Endothelial cell of umbilical vein (primary cell): ENCODE measurements at regions not wholly inside any gene's neighbourhood (a gene's known extent, or its start where the extent isn't known, plus 50 kb on each side); places are given as distances from the start of the nearest gene placed in this dataset.

Experiments used
- BruUV-seq: library from RNA; stranded (reverse); fragments of 400-500 nt; replicated peaks from 2 replicates; lab custom pipeline; 2021; lab: Mats Ljungman, UMichigan
- CTCF ChIA-PET: fragments of 300-600, 350-600 bp; sonication (Branson Sonifier 250); formaldehyde crosslinking; loops from one replicate; lab custom pipeline; 2021; ENCODE audit warnings: antibody characterized with exemption, inconsistent platforms; lab: Charles Lee
- POLR2A ChIA-PET: fragments of 300-600, 350-600 bp; sonication (Branson Sonifier 250); formaldehyde crosslinking; loops from one replicate; lab custom pipeline; 2021; ENCODE audit warnings: antibody characterized with exemption, inconsistent platforms; lab: Charles Lee
- DNase-seq: peaks from one replicate; pipeline ENCODE4 v3.0.0-alpha.2; 2011; ENCODE audit warnings: low read depth, low spot score
- FAIRE-seq: peaks from 2 replicates; lab custom pipeline; 2011; peaks lifted over from hg19 to GRCh38; lab: Jason Lieb, UNC
- H2AFZ ChIP-seq: 2 replicates; pipeline ENCODE4 v1.6.0; 2012; ENCODE audit warnings: low read depth, low read length, control low read depth, inconsistent platforms
- H3K27ac ChIP-seq: 2 replicates; pipeline ENCODE4 v1.5.1; 2011; ENCODE audit warnings: low read depth, mild to moderate bottlenecking, control low read depth, low read length, moderate library complexity; ENCODE audit not compliant: insufficient read depth
- H3K27me3 ChIP-seq, 2 experiments: 2 replicates each; pipeline versions ENCODE4 v1.6.0 to v1.6.1; 2011; ENCODE audit warnings: low read length in 2 of 2, mixed read lengths in 1 of 2; ENCODE audit not compliant: control insufficient read depth in 2 of 2, insufficient read depth in 2 of 2
- H3K36me3 ChIP-seq, 2 experiments: 2 replicates in 1 of 2; 3 replicates in 1 of 2; pipeline ENCODE4 v1.5.1; 2011; ENCODE audit warnings: low read length in 2 of 2, mild to moderate bottlenecking in 1 of 2, moderate library complexity in 1 of 2; ENCODE audit not compliant: control insufficient read depth in 2 of 2, insufficient read depth in 2 of 2; ENCODE audit errors: extremely low read depth in 1 of 2
- H3K4me1 ChIP-seq: 3 replicates; pipeline ENCODE4 v1.5.1; 2011; ENCODE audit warnings: mild to moderate bottlenecking, low read length; ENCODE audit not compliant: control insufficient read depth, insufficient read depth; ENCODE audit errors: extremely low read depth
- H3K4me2 ChIP-seq: 2 replicates; pipeline ENCODE4 v1.6.1; 2011; ENCODE audit warnings: low read length, control low read depth, mixed read lengths; ENCODE audit not compliant: insufficient read depth
- H3K4me3 ChIP-seq, 3 experiments: fragments of 200-600 bp in 1 of 3; sonication (generic), shearing (Covaris generic) in 1 of 3; replicated peaks in 1 of 3; 2 replicates each; pipeline ENCODE4 v1.5.1; 2011 to 2016; ENCODE audit warnings: control low read depth in 3 of 3, low read length in 3 of 3, mild to moderate bottlenecking in 2 of 3, inconsistent platforms in 1 of 3, low read depth in 1 of 3, moderate library complexity in 1 of 3; ENCODE audit not compliant: insufficient read depth in 1 of 3
- H3K79me2 ChIP-seq: 2 replicates; pipeline ENCODE4 v1.6.0; 2012; ENCODE audit warnings: low read length, inconsistent platforms; ENCODE audit not compliant: control insufficient read depth, insufficient read depth
- H3K9ac ChIP-seq: replicated peaks from 2 replicates; pipeline ENCODE3; 2011; ENCODE audit warnings: low read length, control low read depth; ENCODE audit not compliant: insufficient read depth; ENCODE audit errors: extremely low read depth
- H3K9me1 ChIP-seq: replicated peaks from 3 replicates; pipeline ENCODE4 v1.6.0; 2011; ENCODE audit warnings: mild to moderate bottlenecking, low read length; ENCODE audit not compliant: control insufficient read depth, insufficient read depth; ENCODE audit errors: extremely low read depth
- H3K9me3 ChIP-seq: replicated peaks from 2 replicates; pipeline ENCODE4 v1.5.1; 2012; ENCODE audit warnings: low read length, inconsistent platforms; ENCODE audit not compliant: control insufficient read depth, insufficient read depth
- H4K20me1 ChIP-seq: replicated peaks from 2 replicates; pipeline ENCODE3; 2011; ENCODE audit warnings: mild to moderate bottlenecking, low read length; ENCODE audit not compliant: control insufficient read depth, insufficient read depth; ENCODE audit errors: extremely low read depth
- EZH2 ChIP-seq: IDR thresholded peaks from 2 replicates; pipeline ENCODE4 v1.6.1; 2012; ENCODE audit warnings: borderline replicate concordance, low read depth, mild to moderate bottlenecking, moderate library complexity, low read length, inconsistent platforms; ENCODE audit not compliant: severe bottlenecking
- FOS ChIP-seq: IDR thresholded peaks from 2 replicates; pipeline ENCODE4 v1.6.1; 2011; ENCODE audit warnings: mild to moderate bottlenecking, low read length, moderate library complexity, borderline replicate concordance; ENCODE audit not compliant: insufficient read depth
- GATA2 ChIP-seq: IDR thresholded peaks from 2 replicates; pipeline ENCODE4 v1.7.0; 2011; ENCODE audit warnings: low read depth, mild to moderate bottlenecking, moderate library complexity, mixed read lengths, low read length; ENCODE audit not compliant: insufficient read length, insufficient read depth
- JUN ChIP-seq: IDR thresholded peaks from 2 replicates; pipeline ENCODE4 v1.6.1; 2011; ENCODE audit warnings: borderline replicate concordance, low read depth; ENCODE audit not compliant: insufficient read length, insufficient read depth
- MAX ChIP-seq: IDR thresholded peaks from 2 replicates; pipeline ENCODE4 v1.6.1; 2011; ENCODE audit not compliant: insufficient read depth, insufficient read length
- MYC ChIP-seq: IDR thresholded peaks from one replicate; pipeline ENCODE4 v1.6.1; 2011; ENCODE audit warnings: mild to moderate bottlenecking, low read depth, low read length
- dilution Hi-C: fragments of 300-500 bp; cut with MboI; formaldehyde crosslinking; loops from one replicate; pipeline ENCODE4 v1.15.0; 2019; ENCODE audit warnings: low sequenced_read_pairs; ENCODE audit not compliant: extremely low pct_ligation_motif_present
- intact Hi-C: fragments of 100-400 bp; cut with micrococcal nuclease; formaldehyde crosslinking; loops from one replicate; pipeline ENCODE4 v1.10.0; 2022
- TF ChIP-seq, protein P1 (sequence below), 2 donors: IDR thresholded peaks; 1 replicate in 1 of 2; 2 replicates in 1 of 2; pipeline ENCODE4 v1.5.1; 2011; ENCODE audit warnings: low read length in 2 of 2, mild to moderate bottlenecking in 2 of 2, moderate library complexity in 2 of 2, control low read depth in 1 of 2, inconsistent platforms in 1 of 2, low read depth in 1 of 2; ENCODE audit not compliant: insufficient read depth in 1 of 2; ENCODE audit errors: extremely low read depth in 1 of 2

DNA sequence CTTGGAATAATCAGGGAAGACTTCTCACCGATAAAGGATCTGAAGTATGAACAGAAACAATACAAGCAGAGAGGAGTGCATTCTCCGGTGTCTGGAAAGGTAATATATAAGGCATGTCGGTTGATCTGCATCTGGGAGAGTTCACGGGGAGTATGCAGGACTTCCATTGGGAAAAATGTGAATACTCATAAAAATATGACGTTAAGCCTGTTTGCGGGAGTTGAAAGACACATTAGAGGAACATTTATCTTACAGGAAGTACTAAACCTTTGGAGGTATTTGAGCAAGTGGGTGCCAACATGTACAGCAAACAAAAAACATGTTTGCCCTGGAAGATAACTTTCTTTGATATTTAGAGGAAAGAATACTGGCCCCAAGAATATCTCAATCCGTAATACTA is 286.8 kb downstream of the SLITRK6 start:
- no peaks in the 10 kb centered on the region for H3K9me1 ChIP-seq
- H3K27ac ChIP-seq, result no peak overlapping the region
- H3K9ac ChIP-seq, result no peak overlapping the region
- FAIRE-seq (no peak), DNase-seq (no peak)
- peaks cover 7% of the 10 kb centered on the region for H3K9me3 ChIP-seq
- H3K4me1 ChIP-seq, result no peaks in the 10 kb centered on the region
- H3K4me3 ChIP-seq, result no peak overlapping the region
- no peaks in the 10 kb centered on the region for H3K79me2 ChIP-seq
- no peak for TF ChIP-seq MAX
- H2AFZ ChIP-seq, result no peak overlapping the region
- no peaks in the 10 kb centered on the region for H3K36me3 ChIP-seq
- no peaks in the 10 kb centered on the region for H3K27me3 ChIP-seq
- no TSS peak for BruUV-seq
- ChIA-PET CTCF (interaction anchor here (1.1 kb wide), 1 partner anchor 23 kb away, joined by 3 read pairs; no protein-coding TSS in a partner anchor), POLR2A (no interaction called here)
- dilution Hi-C loops, result no loop called here
- H3K4me2 ChIP-seq, result no peak overlapping the region
- intact Hi-C loops, result no loop called here
- no peaks in the 10 kb centered on the region for H4K20me1 ChIP-seq

DNA sequence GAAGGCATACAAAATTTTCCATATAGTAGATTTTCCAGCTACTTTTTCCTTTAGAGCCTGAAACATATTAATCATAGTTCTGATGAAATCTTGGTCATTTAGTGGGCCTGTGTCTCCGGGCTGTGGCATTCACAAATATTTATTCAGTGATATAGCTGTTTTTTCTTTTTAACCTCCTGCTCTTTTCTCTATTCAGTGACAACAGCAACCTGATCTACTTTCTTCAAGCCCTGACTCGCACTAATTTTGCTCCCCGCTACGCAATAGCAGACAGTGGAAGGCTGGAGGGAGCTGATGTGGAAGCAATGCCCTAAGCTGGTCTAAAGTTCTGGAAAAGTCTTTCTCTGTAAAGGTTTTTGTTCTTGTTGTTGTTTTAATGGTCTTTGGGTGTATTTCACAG is 289.7 kb downstream of the SLITRK6 start:
- H3K9me1 ChIP-seq, result no peaks in the 10 kb centered on the region
- no TSS peak for BruUV-seq
- intact Hi-C loops, result no loop called here
- DNase-seq, result no peak
- no peak overlapping the region for H3K4me3 ChIP-seq
- peaks cover 5% of the 10 kb centered on the region for H3K9me3 ChIP-seq
- H3K4me2 ChIP-seq, result no peak overlapping the region
- dilution Hi-C loops, result no loop called here
- TF ChIP-seq FOS (no peak), EZH2 (no peak), JUN (no peak), GATA2 (no peak), MYC (no peak), MAX (no peak)
- TF ChIP-seq, protein P1, sequence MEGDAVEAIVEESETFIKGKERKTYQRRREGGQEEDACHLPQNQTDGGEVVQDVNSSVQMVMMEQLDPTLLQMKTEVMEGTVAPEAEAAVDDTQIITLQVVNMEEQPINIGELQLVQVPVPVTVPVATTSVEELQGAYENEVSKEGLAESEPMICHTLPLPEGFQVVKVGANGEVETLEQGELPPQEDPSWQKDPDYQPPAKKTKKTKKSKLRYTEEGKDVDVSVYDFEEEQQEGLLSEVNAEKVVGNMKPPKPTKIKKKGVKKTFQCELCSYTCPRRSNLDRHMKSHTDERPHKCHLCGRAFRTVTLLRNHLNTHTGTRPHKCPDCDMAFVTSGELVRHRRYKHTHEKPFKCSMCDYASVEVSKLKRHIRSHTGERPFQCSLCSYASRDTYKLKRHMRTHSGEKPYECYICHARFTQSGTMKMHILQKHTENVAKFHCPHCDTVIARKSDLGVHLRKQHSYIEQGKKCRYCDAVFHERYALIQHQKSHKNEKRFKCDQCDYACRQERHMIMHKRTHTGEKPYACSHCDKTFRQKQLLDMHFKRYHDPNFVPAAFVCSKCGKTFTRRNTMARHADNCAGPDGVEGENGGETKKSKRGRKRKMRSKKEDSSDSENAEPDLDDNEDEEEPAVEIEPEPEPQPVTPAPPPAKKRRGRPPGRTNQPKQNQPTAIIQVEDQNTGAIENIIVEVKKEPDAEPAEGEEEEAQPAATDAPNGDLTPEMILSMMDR (IDR thresholded peaks at IDR 0.05; ENCODE audit: extremely low read depth in 1 of 2, insufficient read depth in 1 of 2, low read depth in 1 of 2, low read length in 2 of 2), result no peak
- no peaks in the 10 kb centered on the region for H4K20me1 ChIP-seq
- no peaks in the 10 kb centered on the region for H3K36me3 ChIP-seq
- no peaks in the 10 kb centered on the region for H3K79me2 ChIP-seq
- H2AFZ ChIP-seq, result no peak overlapping the region
- ChIA-PET POLR2A (no interaction called here), CTCF (no interaction called here)
- no peak for FAIRE-seq
- H3K27ac ChIP-seq, result no peak overlapping the region
- H3K4me1 ChIP-seq, result no peaks in the 10 kb centered on the region
- no peak overlapping the region for H3K9ac ChIP-seq
- no peaks in the 10 kb centered on the region for H3K27me3 ChIP-seq
